ENCODE measurements at regions not wholly inside any gene's neighbourhood (a gene's known extent, or its start where the extent isn't known, plus 50 kb on each side); places are given as distances from the start of the nearest gene placed in this dataset.
A peak's percentile ranks its signal among the peaks of the same experiment; 100 is the strongest.

DNA sequence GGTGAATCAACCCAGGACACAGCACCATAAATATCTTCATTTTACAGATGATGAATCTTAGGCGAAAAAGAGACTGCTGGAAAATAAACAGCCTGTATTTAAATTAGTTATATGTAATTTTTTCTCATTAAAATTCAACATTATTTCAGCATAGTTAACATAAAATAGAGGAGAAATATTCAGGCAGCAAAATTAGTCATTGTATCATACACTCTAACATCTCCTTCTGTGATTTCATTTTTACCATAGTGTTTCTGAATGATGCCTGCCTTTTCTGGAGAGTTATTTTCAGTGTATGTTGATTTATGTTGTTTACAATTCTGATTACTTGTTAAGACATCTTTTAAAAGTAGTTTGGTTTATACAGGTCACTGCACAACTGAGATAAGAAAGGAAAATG, 82.3 kb upstream of the KCNIP4 start:
- 0 to 100% (median 53%) methylated on average over 1 of the region's 1 CpG; no CpG with 5 or more reads in 2 of the 10 experiments for WGBS, 10 experiments
- ATAC-seq (replicated peaks in 6 of 8), result peak in 3 of 8 experiments; percentile 15 to 76 (median 54)
- H3K4me1 ChIP-seq (replicated peaks in 1 of 2), result peaks cover 0 to 4% of the 10 kb centered on the region in 2 donors

DNA sequence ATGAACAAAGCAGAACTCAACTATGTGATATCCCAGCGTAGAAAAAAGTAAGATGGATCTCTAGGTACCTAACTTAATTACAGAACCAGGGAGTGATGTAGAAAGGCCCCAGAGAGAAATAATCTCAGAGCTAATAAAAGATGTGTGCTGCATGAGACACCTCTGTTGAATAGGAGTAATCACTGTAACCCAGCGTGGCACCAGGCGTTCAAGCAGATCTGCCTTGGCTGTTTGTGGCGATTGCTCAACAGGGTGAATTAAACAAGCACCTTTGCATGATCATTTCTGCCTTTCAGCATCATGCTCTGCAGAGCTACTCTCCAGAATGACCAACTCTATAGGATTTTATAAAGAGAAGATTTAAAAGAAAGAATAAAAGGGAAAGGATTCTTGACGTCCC, 81.7 kb upstream of the KCNIP4 start:
- Histone ChIP-seq H3K27ac (no peak overlapping the region), H3K4me1 (replicated peaks in 1 of 2) (peaks cover 0 to 4% of the 10 kb centered on the region in 2 donors), H3K4me3 (no peak overlapping the region)
- in situ Hi-C loops (cut with MboI; ENCODE audit: low pct_unique_long_range_greater_than_20kb in 2 of 9, low sequenced_read_pairs in 9 of 9, unreplicated experiment in 9 of 9), result no loop called here
- 8 to 96% (median 78%) methylated on average over 1 to 5 of the region's 5 CpGs for WGBS, 10 experiments
- ATAC-seq (replicated peaks in 6 of 8), result peak in 4 of 8 experiments; percentile 21 to 55 (median 39)

More for the DNA sequence above, 82.3 kb upstream of the KCNIP4 start:
- H3K4me3 ChIP-seq, result no peak overlapping the region
- in situ Hi-C loops (cut with MboI; ENCODE audit: low pct_unique_long_range_greater_than_20kb in 2 of 9, low sequenced_read_pairs in 9 of 9, unreplicated experiment in 9 of 9), result no loop called here
- H3K27ac ChIP-seq, result no peak overlapping the region

DNA sequence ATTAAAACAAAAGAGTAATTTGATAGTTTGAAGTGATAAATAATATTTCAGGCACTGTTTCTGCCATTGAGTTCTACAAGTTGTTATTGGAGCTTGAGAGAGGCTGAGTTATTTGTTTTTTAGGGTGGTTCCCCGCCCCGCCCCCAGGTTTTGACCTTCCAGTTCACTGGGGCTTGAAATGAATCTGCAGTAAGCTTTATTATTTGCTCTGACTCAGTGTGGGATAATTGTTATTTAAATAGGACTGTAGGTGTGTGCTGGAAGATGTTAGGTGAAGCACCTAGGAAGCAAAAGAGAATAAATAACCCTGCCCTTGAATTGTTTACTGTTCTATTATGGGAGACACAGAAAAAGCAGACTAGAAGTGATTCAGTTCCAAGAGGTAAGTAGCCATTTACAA, 81.2 kb upstream of the KCNIP4 start:
- peak in 2 of 8 experiments; percentile 39 to 45 for ATAC-seq (replicated peaks in 6 of 8)
- in situ Hi-C loops (cut with MboI; ENCODE audit: low pct_unique_long_range_greater_than_20kb in 2 of 9, low sequenced_read_pairs in 9 of 9, unreplicated experiment in 9 of 9), result no loop called here
- 75 to 100% (median 90%) methylated on average over 2 of the region's 2 CpGs; no CpG with 5 or more reads in 5 of the 10 experiments for WGBS, 10 experiments
- no peak overlapping the region for H3K27ac ChIP-seq
- no peak overlapping the region for H3K4me3 ChIP-seq
- peaks cover 0 to 4% of the 10 kb centered on the region in 2 donors for H3K4me1 ChIP-seq (replicated peaks in 1 of 2)

DNA sequence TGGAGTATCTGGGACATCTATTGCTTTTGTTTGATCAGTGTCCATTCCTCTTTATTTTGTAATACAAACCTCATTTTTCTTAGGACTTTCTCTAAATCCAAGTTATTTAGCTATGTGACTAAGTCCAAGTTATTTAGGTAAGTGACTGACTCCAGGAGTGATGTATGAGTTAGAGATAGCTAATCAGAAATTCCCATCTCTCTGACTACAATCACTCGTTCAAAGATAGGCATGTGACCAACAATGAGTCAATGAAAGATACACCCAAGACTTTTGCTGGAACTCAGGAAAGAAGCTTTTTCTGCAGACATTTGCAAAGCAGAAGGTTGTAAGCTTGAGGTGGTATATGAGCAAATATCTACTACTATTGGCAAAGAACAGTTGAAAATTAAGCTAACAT, 72.5 kb upstream of the KCNIP4 start:
- no peak for ATAC-seq (replicated peaks in 6 of 8)
- H3K27ac ChIP-seq, result no peak overlapping the region

DNA sequence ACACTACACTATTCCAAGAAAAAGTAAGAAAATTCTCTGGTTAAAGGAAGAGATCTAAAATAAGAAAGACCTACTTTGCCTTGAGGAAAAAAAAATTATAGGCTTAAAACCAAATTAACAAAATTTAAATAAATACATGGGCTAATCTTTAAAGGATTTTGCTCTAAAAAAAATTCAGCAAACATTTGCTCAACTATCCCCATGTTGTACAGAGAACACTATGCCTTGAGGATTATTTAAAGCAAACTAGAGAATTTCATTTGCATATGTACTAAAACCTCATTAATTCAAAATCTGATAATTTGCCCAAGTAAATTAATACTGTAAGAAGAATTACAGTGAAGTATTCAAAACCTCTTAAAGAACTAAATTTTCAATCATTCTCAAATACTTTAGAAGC, 71.6 kb upstream of the KCNIP4 start:
- peak in 2 of 8 experiments; percentile 44 to 93 for ATAC-seq (replicated peaks in 6 of 8)
- in situ Hi-C loops (cut with MboI; ENCODE audit: low pct_unique_long_range_greater_than_20kb in 2 of 9, low sequenced_read_pairs in 9 of 9, unreplicated experiment in 9 of 9), result no loop called here
- no peaks in the 10 kb centered on the region for H3K4me1 ChIP-seq (replicated peaks in 1 of 2)
- H3K27ac ChIP-seq, result no peak overlapping the region
- H3K4me3 ChIP-seq, result no peak overlapping the region

More for the DNA sequence above, 72.5 kb upstream of the KCNIP4 start:
- in situ Hi-C loops (cut with MboI; ENCODE audit: low pct_unique_long_range_greater_than_20kb in 2 of 9, low sequenced_read_pairs in 9 of 9, unreplicated experiment in 9 of 9), result no loop called here
- Histone ChIP-seq H3K4me1 (replicated peaks in 1 of 2) (no peaks in the 10 kb centered on the region), H3K4me3 (no peak overlapping the region)
- whole genome bisulfite sequencing, 10 experiments, result 15 to 100% (median 93%) methylated on average over 1 of the region's 1 CpG; no CpG with 5 or more reads in 4 of the 10 experiments

DNA sequence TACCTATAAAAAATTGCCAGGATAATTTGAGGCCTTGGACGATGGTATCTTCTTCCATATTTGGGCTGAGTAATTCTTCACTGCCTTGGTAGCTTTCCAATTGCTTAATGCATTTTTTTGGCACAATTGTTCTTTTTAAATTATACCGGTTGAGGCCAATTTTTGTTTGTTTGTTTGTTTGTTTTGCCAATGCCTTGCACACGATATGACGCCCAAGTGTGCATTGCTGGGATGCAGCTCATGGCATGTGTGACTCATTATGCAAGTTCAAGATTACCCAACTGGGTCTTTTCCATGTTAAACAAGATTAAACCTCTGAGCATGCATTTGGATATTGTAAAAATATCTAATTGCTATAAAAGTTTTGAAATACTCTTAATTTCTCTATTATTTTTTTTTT, 71.1 kb upstream of the KCNIP4 start:
- Histone ChIP-seq H3K4me3 (no peak overlapping the region), H3K27ac (no peak overlapping the region), H3K4me1 (replicated peaks in 1 of 2) (peaks cover 0 to 3% of the 10 kb centered on the region in 2 donors)
- 3 to 100% (median 95%) methylated on average over 1 to 4 of the region's 4 CpGs for WGBS, 10 experiments
- in situ Hi-C loops (cut with MboI; ENCODE audit: low pct_unique_long_range_greater_than_20kb in 2 of 9, low sequenced_read_pairs in 9 of 9, unreplicated experiment in 9 of 9), result no loop called here
- peak in 3 of 8 experiments; percentile 63 to 95 (median 95) for ATAC-seq (replicated peaks in 6 of 8)

DNA sequence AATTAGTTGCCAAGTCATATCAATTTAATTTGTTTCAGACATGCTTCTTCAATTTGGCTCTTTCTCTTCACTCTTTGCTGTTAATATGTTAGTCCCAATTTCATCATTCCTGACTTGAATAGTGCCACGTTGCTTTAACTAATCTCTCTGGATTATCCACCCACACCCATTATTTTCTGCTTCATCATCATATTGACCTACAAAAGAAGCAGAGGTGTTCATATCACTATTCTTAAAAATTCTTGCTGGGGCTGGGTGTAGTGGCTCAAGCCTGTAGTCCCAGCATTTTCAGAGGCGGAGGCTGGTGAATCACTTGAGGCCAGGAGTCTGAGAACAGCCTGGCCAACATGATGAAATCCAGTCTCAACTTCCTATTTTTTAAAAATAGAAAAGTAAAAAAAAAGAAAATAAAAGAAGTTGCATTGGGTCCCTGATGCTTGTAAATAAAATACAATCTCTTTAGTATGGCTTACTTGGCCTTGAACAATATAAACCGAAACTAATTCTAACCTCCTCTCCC, 65.7 kb upstream of the KCNIP4 start:
- no peak overlapping the region for H3K27ac ChIP-seq
- ATAC-seq (replicated peaks in 6 of 8), result peak in 3 of 8 experiments; percentile 39 to 88 (median 68)
- peaks cover 0 to 11% of the 10 kb centered on the region in 2 donors for H3K4me1 ChIP-seq (replicated peaks in 1 of 2)
- WGBS, 10 experiments, result 13 to 81% (median 50%) methylated on average over 1 to 3 of the region's 3 CpGs; no CpG with 5 or more reads in 1 of the 10 experiments
- in situ Hi-C loops (cut with MboI; ENCODE audit: low pct_unique_long_range_greater_than_20kb in 2 of 9, low sequenced_read_pairs in 9 of 9, unreplicated experiment in 9 of 9), result no loop called here
- no peak overlapping the region for H3K4me3 ChIP-seq

DNA sequence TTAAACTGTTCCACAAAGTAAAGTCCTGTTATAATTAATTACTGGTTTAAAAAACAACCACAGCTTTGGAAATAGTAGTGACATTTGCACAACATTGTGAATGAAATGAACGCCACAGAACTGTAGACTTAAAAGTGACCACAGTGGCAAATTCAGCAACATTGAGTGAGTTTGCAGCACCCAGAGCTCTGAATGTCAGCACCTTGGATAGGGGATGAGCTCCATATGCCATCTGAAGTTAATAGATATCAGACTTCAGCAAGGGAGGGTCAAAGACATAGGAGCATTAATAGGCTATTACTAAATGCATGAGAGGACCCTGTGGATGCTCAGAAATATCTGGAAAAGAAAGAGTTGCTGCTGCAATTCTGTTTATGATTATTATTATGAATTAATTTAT, 55.3 kb upstream of the KCNIP4 start:
- 50 to 100% (median 83%) methylated on average over 1 of the region's 1 CpG; no CpG with 5 or more reads in 3 of the 10 experiments for WGBS, 10 experiments
- in situ Hi-C loops (cut with MboI; ENCODE audit: low pct_unique_long_range_greater_than_20kb in 2 of 9, low sequenced_read_pairs in 9 of 9, unreplicated experiment in 9 of 9), result no loop called here
- no peak overlapping the region for H3K4me3 ChIP-seq
- H3K27ac ChIP-seq, result no peak overlapping the region
- ATAC-seq (replicated peaks in 6 of 8), result no peak
- H3K4me1 ChIP-seq (replicated peaks in 1 of 2), result no peaks in the 10 kb centered on the region

Data from motor neuron (in vitro differentiated cells).